NCI-H2196 treated with DMSO at 0.1 percent for 48 hours (cell line): ENCODE measurements at regions not wholly inside any gene's neighbourhood (a gene's known extent, or its start where the extent isn't known, plus 50 kb on each side); places are given as distances from the start of the nearest gene placed in this dataset.

Experiments used
- DNase-seq: peaks from one replicate; lab custom pipeline; 2025; ENCODE audit not compliant: unreplicated experiment; lab: John Stamatoyannopoulos, UW

- no peak for DNase-seq
Measured at GRCh38 chr16:6687593-6687992, 645.1 kb upstream of the RBFOX1 start.

GRCh38 chr16:6684076-6684673, 648.5 kb upstream of the RBFOX1 start:
- DNase-seq: no peak

GRCh38 chr16:6682142-6682811, 650.4 kb upstream of the RBFOX1 start:
- DNase-seq: no peak

GRCh38 chr16:6678586-6678985, 654.1 kb upstream of the RBFOX1 start:
- DNase-seq: no peak

GRCh38 chr16:6674071-6674470, 658.6 kb upstream of the RBFOX1 start:
- DNase-seq: no peak

GRCh38 chr16:6672507-6672906, 660.1 kb upstream of the RBFOX1 start:
- no peak for DNase-seq

GRCh38 chr16:6667393-6667792, 665.3 kb upstream of the RBFOX1 start:
- no peak for DNase-seq

GRCh38 chr16:6665126-6665525, 667.5 kb upstream of the RBFOX1 start:
- no peak for DNase-seq

GRCh38 chr16:6663668-6664067, 669.0 kb upstream of the RBFOX1 start:
- DNase-seq: no peak

- DNase-seq: no peak
Measured at GRCh38 chr16:6656760-6657159, 675.9 kb upstream of the RBFOX1 start.

- DNase-seq: no peak
Measured at GRCh38 chr16:6646891-6647290, 685.8 kb upstream of the RBFOX1 start.

- no peak for DNase-seq
Measured at GRCh38 chr16:6645768-6646568, 686.7 kb upstream of the RBFOX1 start.

GRCh38 chr16:6644916-6645315, 687.7 kb upstream of the RBFOX1 start:
- no peak for DNase-seq

- DNase-seq: no peak
Measured at GRCh38 chr16:6643080-6643686, 689.5 kb upstream of the RBFOX1 start.

- DNase-seq: no peak
Measured at GRCh38 chr16:6642271-6642670, 690.4 kb upstream of the RBFOX1 start.

- no peak for DNase-seq
Measured at GRCh38 chr16:6641091-6641490, 691.6 kb upstream of the RBFOX1 start.

GRCh38 chr16:6636457-6636856, 696.2 kb upstream of the RBFOX1 start:
- DNase-seq: no peak

GRCh38 chr16:6634151-6634550, 698.5 kb upstream of the RBFOX1 start:
- no peak for DNase-seq

GRCh38 chr16:6633456-6633855, 699.2 kb upstream of the RBFOX1 start:
- DNase-seq: no peak

GRCh38 chr16:6629110-6629509, 703.5 kb upstream of the RBFOX1 start:
- no peak for DNase-seq

GRCh38 chr16:6625606-6626005, 707.0 kb upstream of the RBFOX1 start:
- DNase-seq: no peak

GRCh38 chr16:6618874-6619273, 713.8 kb upstream of the RBFOX1 start:
- DNase-seq: no peak
